ENCODE measurements at regions not wholly inside any gene's neighbourhood (a gene's known extent, or its start where the extent isn't known, plus 50 kb on each side); places are given as distances from the start of the nearest gene placed in this dataset.

DNA sequence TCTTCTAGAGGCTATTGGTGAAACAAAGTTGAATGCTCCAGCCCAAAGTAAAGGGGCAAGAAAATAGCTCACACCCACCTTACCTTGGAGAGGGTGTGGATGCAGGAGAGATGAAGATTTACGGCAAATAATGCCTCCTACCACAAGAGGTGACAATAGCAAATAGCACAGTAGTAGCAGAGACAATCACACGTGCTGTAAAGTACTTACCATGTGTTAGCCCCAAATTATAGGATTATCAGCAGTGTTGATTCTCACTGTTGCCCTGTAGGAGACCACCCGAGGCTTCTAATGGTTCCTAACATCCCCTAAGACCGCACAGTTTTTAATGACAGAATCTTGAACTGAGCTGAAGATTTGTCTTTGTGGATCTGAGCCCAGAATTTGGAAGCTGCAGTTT is 94.8 kb upstream of the FOXA2 start:
- TF ChIP-seq, protein P1, sequence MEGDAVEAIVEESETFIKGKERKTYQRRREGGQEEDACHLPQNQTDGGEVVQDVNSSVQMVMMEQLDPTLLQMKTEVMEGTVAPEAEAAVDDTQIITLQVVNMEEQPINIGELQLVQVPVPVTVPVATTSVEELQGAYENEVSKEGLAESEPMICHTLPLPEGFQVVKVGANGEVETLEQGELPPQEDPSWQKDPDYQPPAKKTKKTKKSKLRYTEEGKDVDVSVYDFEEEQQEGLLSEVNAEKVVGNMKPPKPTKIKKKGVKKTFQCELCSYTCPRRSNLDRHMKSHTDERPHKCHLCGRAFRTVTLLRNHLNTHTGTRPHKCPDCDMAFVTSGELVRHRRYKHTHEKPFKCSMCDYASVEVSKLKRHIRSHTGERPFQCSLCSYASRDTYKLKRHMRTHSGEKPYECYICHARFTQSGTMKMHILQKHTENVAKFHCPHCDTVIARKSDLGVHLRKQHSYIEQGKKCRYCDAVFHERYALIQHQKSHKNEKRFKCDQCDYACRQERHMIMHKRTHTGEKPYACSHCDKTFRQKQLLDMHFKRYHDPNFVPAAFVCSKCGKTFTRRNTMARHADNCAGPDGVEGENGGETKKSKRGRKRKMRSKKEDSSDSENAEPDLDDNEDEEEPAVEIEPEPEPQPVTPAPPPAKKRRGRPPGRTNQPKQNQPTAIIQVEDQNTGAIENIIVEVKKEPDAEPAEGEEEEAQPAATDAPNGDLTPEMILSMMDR (IDR thresholded peaks at IDR 0.05; ENCODE audit: poor library complexity): no peak
- TF ChIP-seq EZH2 (IDR thresholded peaks at IDR 0.05; ENCODE audit: borderline replicate concordance) (no peak), EZH2phosphoT487 (IDR thresholded peaks at IDR 0.05; ENCODE audit: low read depth, severe bottlenecking, unreplicated experiment) (no peak)

Measured in hepatocyte (in vitro differentiated cells).